Endothelial cell of umbilical vein (primary cell): ENCODE measurements at regions not wholly inside any gene's neighbourhood (a gene's known extent, or its start where the extent isn't known, plus 50 kb on each side); places are given as distances from the start of the nearest gene placed in this dataset.

Source experiments
- BruUV-seq: library from RNA; stranded (reverse); fragments of 400-500 nt; replicated peaks from 2 replicates; lab custom pipeline; 2021; lab: Mats Ljungman, UMichigan
- CTCF ChIA-PET: fragments of 300-600, 350-600 bp; sonication (Branson Sonifier 250); formaldehyde crosslinking; loops from one replicate; lab custom pipeline; 2021; ENCODE audit warnings: antibody characterized with exemption, inconsistent platforms; lab: Charles Lee
- POLR2A ChIA-PET: fragments of 300-600, 350-600 bp; sonication (Branson Sonifier 250); formaldehyde crosslinking; loops from one replicate; lab custom pipeline; 2021; ENCODE audit warnings: antibody characterized with exemption, inconsistent platforms; lab: Charles Lee
- DNase-seq: peaks from one replicate; pipeline ENCODE4 v3.0.0-alpha.2; 2011; ENCODE audit warnings: low read depth, low spot score
- FAIRE-seq: peaks from 2 replicates; lab custom pipeline; 2011; peaks lifted over from hg19 to GRCh38; lab: Jason Lieb, UNC
- H2AFZ ChIP-seq: 2 replicates; pipeline ENCODE4 v1.6.0; 2012; ENCODE audit warnings: low read depth, low read length, control low read depth, inconsistent platforms
- H3K27ac ChIP-seq: 2 replicates; pipeline ENCODE4 v1.5.1; 2011; ENCODE audit warnings: low read depth, mild to moderate bottlenecking, control low read depth, low read length, moderate library complexity; ENCODE audit not compliant: insufficient read depth
- H3K27me3 ChIP-seq, 2 experiments: 2 replicates each; pipeline versions ENCODE4 v1.6.0 to v1.6.1; 2011; ENCODE audit warnings: low read length in 2 of 2, mixed read lengths in 1 of 2; ENCODE audit not compliant: control insufficient read depth in 2 of 2, insufficient read depth in 2 of 2
- H3K36me3 ChIP-seq, 2 experiments: 2 replicates in 1 of 2; 3 replicates in 1 of 2; pipeline ENCODE4 v1.5.1; 2011; ENCODE audit warnings: low read length in 2 of 2, mild to moderate bottlenecking in 1 of 2, moderate library complexity in 1 of 2; ENCODE audit not compliant: control insufficient read depth in 2 of 2, insufficient read depth in 2 of 2; ENCODE audit errors: extremely low read depth in 1 of 2
- H3K4me1 ChIP-seq: 3 replicates; pipeline ENCODE4 v1.5.1; 2011; ENCODE audit warnings: mild to moderate bottlenecking, low read length; ENCODE audit not compliant: control insufficient read depth, insufficient read depth; ENCODE audit errors: extremely low read depth
- H3K4me2 ChIP-seq: 2 replicates; pipeline ENCODE4 v1.6.1; 2011; ENCODE audit warnings: low read length, control low read depth, mixed read lengths; ENCODE audit not compliant: insufficient read depth
- H3K4me3 ChIP-seq, 3 experiments: fragments of 200-600 bp in 1 of 3; sonication (generic), shearing (Covaris generic) in 1 of 3; replicated peaks in 1 of 3; 2 replicates each; pipeline ENCODE4 v1.5.1; 2011 to 2016; ENCODE audit warnings: control low read depth in 3 of 3, low read length in 3 of 3, mild to moderate bottlenecking in 2 of 3, inconsistent platforms in 1 of 3, low read depth in 1 of 3, moderate library complexity in 1 of 3; ENCODE audit not compliant: insufficient read depth in 1 of 3
- H3K79me2 ChIP-seq: 2 replicates; pipeline ENCODE4 v1.6.0; 2012; ENCODE audit warnings: low read length, inconsistent platforms; ENCODE audit not compliant: control insufficient read depth, insufficient read depth
- H3K9ac ChIP-seq: replicated peaks from 2 replicates; pipeline ENCODE3; 2011; ENCODE audit warnings: low read length, control low read depth; ENCODE audit not compliant: insufficient read depth; ENCODE audit errors: extremely low read depth
- H3K9me1 ChIP-seq: replicated peaks from 3 replicates; pipeline ENCODE4 v1.6.0; 2011; ENCODE audit warnings: mild to moderate bottlenecking, low read length; ENCODE audit not compliant: control insufficient read depth, insufficient read depth; ENCODE audit errors: extremely low read depth
- H3K9me3 ChIP-seq: replicated peaks from 2 replicates; pipeline ENCODE4 v1.5.1; 2012; ENCODE audit warnings: low read length, inconsistent platforms; ENCODE audit not compliant: control insufficient read depth, insufficient read depth
- H4K20me1 ChIP-seq: replicated peaks from 2 replicates; pipeline ENCODE3; 2011; ENCODE audit warnings: mild to moderate bottlenecking, low read length; ENCODE audit not compliant: control insufficient read depth, insufficient read depth; ENCODE audit errors: extremely low read depth
- EZH2 ChIP-seq: IDR thresholded peaks from 2 replicates; pipeline ENCODE4 v1.6.1; 2012; ENCODE audit warnings: borderline replicate concordance, low read depth, mild to moderate bottlenecking, moderate library complexity, low read length, inconsistent platforms; ENCODE audit not compliant: severe bottlenecking
- FOS ChIP-seq: IDR thresholded peaks from 2 replicates; pipeline ENCODE4 v1.6.1; 2011; ENCODE audit warnings: mild to moderate bottlenecking, low read length, moderate library complexity, borderline replicate concordance; ENCODE audit not compliant: insufficient read depth
- GATA2 ChIP-seq: IDR thresholded peaks from 2 replicates; pipeline ENCODE4 v1.7.0; 2011; ENCODE audit warnings: low read depth, mild to moderate bottlenecking, moderate library complexity, mixed read lengths, low read length; ENCODE audit not compliant: insufficient read length, insufficient read depth
- JUN ChIP-seq: IDR thresholded peaks from 2 replicates; pipeline ENCODE4 v1.6.1; 2011; ENCODE audit warnings: borderline replicate concordance, low read depth; ENCODE audit not compliant: insufficient read length, insufficient read depth
- MYC ChIP-seq: IDR thresholded peaks from one replicate; pipeline ENCODE4 v1.6.1; 2011; ENCODE audit warnings: mild to moderate bottlenecking, low read depth, low read length
- POLR2A ChIP-seq: IDR thresholded peaks from 2 replicates; pipeline ENCODE4 v1.6.1; 2012; ENCODE audit warnings: low read depth, mild to moderate bottlenecking, control low read depth, low read length
- POLR2AphosphoS5 ChIP-seq: IDR thresholded peaks from 2 replicates; pipeline ENCODE4 v1.6.1; 2012; ENCODE audit warnings: low read depth, mild to moderate bottlenecking, control low read depth, low read length, moderate library complexity; ENCODE audit not compliant: insufficient read depth
- dilution Hi-C: fragments of 300-500 bp; cut with MboI; formaldehyde crosslinking; loops from one replicate; pipeline ENCODE4 v1.15.0; 2019; ENCODE audit warnings: low sequenced_read_pairs; ENCODE audit not compliant: extremely low pct_ligation_motif_present
- intact Hi-C: fragments of 100-400 bp; cut with micrococcal nuclease; formaldehyde crosslinking; loops from one replicate; pipeline ENCODE4 v1.10.0; 2022
- TF ChIP-seq, protein P1 (sequence below), 2 donors: IDR thresholded peaks; 1 replicate in 1 of 2; 2 replicates in 1 of 2; pipeline ENCODE4 v1.5.1; 2011; ENCODE audit warnings: low read length in 2 of 2, mild to moderate bottlenecking in 2 of 2, moderate library complexity in 2 of 2, control low read depth in 1 of 2, inconsistent platforms in 1 of 2, low read depth in 1 of 2; ENCODE audit not compliant: insufficient read depth in 1 of 2; ENCODE audit errors: extremely low read depth in 1 of 2
- TF ChIP-seq, protein P2 (sequence below): IDR thresholded peaks from 2 replicates; pipeline ENCODE4 v1.6.1; 2011; ENCODE audit not compliant: insufficient read depth, insufficient read length

DNA sequence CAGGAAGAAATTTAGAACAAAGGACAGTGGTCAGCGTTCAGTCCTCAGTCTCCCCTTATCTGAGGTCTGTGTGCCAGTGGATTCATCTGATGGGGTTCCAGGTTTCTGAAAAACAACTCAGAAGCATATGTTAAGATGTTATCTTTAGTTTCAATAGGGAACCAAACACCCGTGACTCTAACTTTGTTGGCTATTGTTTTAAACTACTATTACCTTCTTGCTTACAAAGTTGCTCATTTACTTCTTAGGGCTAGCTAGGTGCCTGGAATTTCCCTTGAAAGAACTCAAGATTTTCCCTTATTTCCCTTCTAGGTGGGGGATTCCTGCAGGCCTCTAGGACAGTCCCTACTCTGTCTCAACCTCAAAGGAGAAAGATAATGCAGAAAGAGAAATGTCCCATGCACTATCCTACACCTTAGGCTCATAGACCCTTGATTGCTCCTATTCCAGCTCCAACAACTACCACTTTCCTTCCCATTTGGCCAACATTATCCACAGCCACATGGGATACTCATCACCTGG is 192.5 kb upstream of the LYZL1 start:
- FAIRE-seq (no peak), DNase-seq (no peak)
- TF ChIP-seq EZH2 (no peak), POLR2A (no peak), JUN (no peak), MYC (no peak), POLR2AphosphoS5 (no peak), FOS (no peak), GATA2 (no peak)
- TF ChIP-seq, protein P1, sequence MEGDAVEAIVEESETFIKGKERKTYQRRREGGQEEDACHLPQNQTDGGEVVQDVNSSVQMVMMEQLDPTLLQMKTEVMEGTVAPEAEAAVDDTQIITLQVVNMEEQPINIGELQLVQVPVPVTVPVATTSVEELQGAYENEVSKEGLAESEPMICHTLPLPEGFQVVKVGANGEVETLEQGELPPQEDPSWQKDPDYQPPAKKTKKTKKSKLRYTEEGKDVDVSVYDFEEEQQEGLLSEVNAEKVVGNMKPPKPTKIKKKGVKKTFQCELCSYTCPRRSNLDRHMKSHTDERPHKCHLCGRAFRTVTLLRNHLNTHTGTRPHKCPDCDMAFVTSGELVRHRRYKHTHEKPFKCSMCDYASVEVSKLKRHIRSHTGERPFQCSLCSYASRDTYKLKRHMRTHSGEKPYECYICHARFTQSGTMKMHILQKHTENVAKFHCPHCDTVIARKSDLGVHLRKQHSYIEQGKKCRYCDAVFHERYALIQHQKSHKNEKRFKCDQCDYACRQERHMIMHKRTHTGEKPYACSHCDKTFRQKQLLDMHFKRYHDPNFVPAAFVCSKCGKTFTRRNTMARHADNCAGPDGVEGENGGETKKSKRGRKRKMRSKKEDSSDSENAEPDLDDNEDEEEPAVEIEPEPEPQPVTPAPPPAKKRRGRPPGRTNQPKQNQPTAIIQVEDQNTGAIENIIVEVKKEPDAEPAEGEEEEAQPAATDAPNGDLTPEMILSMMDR (IDR thresholded peaks at IDR 0.05; ENCODE audit: extremely low read depth in 1 of 2, insufficient read depth in 1 of 2, low read depth in 1 of 2, low read length in 2 of 2): no peak
- TF ChIP-seq, protein P2, sequence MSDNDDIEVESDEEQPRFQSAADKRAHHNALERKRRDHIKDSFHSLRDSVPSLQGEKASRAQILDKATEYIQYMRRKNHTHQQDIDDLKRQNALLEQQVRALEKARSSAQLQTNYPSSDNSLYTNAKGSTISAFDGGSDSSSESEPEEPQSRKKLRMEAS: no peak
- intact Hi-C loops (no loop called here), dilution Hi-C loops (no loop called here)
- CTCF ChIA-PET: interaction anchor here (1.0 kb wide), 1 partner anchor 13 kb away, joined by 3 read pairs; no protein-coding TSS in a partner anchor
- Histone ChIP-seq H3K4me3 (no peak overlapping the region), H3K9ac (no peak overlapping the region), H3K4me2 (no peak overlapping the region), H3K4me1 (no peaks in the 10 kb centered on the region), H3K27me3 (peaks cover 0 to 10% of the 10 kb centered on the region in 2 experiments), H3K9me3 (no peaks in the 10 kb centered on the region), H3K79me2 (no peaks in the 10 kb centered on the region), H2AFZ (no peak overlapping the region), H4K20me1 (no peaks in the 10 kb centered on the region), H3K36me3 (no peaks in the 10 kb centered on the region), H3K9me1 (no peaks in the 10 kb centered on the region), H3K27ac (no peak overlapping the region)
- no TSS peak for BruUV-seq
- POLR2A ChIA-PET: no interaction called here
